GM19240 (cell line): ENCODE measurements at regions not wholly inside any gene's neighbourhood (a gene's known extent, or its start where the extent isn't known, plus 50 kb on each side); places are given as distances from the start of the nearest gene placed in this dataset.

Source experiments
- DNase-seq: peaks from one replicate; pipeline ENCODE4 v3.0.0; 2011; ENCODE audit warnings: low spot score; ENCODE audit not compliant: insufficient read length

DNA sequence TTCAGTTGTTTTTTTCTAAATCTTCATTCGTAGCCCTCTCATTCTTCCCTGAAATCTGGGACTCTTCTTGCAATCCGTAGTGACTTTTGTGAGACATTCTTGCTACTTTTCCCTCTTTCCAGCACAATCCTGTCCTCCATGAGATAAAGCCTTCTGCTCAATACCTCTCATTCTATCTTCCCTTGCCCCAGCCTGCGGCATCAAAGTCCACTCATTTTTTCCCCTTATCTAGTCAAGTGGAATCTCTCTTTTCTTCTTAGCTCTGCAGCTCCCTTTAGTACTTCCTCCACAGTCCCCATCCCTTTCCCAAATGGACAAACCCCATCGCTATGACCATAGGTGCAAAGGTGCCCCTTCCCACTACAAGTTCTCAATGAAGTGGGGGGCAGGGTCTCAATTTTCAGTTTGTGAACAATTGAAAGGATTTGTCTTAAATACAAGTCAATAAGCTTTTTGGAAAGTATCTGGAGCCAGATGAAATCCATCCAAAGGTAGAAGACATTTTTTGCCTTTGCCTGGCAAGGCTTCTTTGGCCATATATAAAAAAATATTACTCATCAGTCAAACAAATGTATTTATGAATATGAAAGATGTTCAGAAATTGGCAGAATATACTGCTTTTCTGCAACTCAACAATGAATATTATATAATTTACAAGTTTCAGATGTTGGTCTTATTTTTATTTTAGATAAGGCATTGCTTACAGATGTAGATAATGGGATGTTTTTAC, 179.4 kb downstream of the SNAPC1 start:
- DNase-seq: no peak

DNA sequence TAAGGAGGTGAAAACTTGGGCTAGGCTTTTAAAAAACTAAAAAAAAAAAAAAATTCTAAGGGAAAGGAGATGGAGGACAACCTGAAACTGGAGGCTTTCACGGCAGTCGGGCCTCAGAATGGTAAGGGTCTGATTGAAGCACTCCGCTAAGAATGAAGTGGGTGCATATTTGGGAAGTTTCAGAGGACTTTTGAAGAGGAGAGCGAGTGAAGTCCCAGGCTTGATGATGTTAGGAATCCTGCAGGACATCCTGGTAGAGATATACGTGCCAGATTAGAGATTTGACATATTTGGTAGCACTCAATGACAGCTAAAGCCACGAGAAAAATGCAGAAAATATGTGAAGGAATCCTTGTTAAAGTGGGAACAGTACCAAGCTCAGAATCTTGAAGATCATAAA, 186.2 kb downstream of the SNAPC1 start:
- no peak for DNase-seq

- no peak for DNase-seq
Observed at GRCh38 chr14:61950340-61950739, 188.1 kb downstream of the SNAPC1 start.

- DNase-seq: no peak
Observed at GRCh38 chr14:61953602-61954001, 191.4 kb downstream of the SNAPC1 start.

GRCh38 chr14:61954306-61954705, 192.1 kb downstream of the SNAPC1 start:
- DNase-seq: no peak

DNA sequence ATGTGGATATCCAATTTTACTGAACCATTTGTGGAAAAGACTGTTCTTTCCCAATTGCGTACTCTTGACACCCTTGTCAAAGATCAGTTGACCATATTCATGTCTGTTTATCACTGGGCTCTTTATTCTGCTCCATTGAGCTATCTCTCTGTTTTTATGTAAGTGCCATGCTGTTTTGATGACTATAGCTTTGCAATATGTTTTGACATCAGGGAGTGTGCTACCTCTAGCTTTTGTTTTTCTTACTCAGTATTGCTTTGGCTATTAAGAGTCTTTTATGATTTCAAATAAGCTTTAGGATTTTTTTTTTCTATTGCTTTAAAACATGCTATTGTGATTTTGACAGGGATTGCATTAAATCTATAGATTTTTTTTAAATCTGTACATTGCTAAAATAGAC, 194.3 kb downstream of the SNAPC1 start:
- DNase-seq: no peak

DNA sequence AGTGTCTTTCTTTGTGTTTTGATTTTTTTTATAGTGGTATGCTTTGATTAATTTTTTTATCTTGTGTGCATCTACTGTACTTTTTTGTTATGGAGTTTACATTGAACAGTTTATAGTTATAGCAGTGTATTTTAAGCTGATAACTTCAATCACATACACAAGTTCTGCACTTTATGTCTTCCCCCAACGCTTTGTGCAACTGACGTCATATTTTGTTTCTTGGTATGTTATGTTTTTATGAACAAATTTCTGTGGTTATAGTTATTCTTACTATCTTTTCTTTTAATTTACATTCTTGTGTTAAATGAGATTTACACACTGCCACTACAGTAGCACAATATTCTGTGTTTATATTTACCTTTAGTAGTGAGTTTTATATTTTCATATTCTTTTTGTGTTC, 197.1 kb downstream of the SNAPC1 start:
- no peak for DNase-seq

- DNase-seq: no peak
Observed at GRCh38 chr14:61961369-61961768, 199.1 kb downstream of the SNAPC1 start.

DNA sequence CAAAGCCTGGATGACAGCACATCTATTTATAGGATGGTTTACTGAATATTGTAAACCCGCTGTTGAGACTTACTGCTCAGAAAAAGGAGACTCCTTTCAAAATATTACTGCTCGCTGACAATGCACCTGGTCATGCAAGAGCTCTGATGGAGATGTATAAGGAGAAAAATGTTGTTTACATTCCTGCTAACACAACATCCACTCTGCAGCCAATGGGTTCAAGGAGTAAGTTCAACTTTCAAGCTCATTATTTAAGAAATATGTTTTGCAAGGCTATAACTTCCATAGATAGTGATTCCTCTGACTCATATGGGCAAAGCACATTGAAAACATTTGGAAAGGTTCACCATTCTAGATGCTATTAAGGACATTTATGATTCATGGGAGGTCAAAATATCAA, 201.7 kb downstream of the SNAPC1 start:
- DNase-seq: no peak

- no peak for DNase-seq
Observed at GRCh38 chr14:61965030-61965745, 203.0 kb downstream of the SNAPC1 start.

DNA sequence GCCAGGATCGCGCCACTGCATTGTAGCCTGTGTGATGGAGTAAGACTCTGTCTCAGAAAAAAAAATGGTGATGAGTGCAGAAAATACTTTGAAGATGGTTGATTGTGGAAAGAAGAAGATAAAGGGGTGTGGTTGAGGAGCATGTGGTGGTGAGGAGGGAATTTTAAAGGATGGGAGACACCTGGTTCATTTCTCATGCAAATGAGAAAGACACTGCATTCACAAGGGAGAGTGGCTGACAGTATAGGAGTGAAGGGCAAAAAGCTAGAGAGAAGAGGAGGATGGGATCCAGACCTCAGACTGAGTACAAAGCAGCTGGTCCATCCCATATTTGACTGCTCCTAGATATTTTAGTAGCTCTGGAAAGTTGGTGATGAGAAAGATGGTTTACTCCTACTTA, 206.0 kb downstream of the SNAPC1 start:
- no peak for DNase-seq

DNA sequence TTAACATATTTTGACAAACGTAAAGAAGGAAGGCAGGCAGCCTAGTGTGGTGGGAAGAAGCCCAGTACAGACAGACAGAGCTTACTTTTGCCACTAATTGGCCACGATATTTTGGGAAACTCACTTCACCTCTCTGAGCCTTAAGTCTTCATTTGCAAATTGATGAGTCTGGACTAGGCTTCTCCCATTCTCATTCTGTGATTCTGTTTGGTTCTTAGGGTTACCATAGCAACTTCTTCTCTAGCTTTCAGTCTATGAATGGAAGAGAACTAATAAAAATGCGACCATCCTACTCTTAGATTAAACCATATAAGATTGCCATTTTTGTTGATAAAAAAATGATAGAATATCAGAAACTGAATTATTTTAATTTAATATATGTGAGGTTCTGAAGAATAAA, 210.5 kb downstream of the SNAPC1 start:
- no peak for DNase-seq

DNA sequence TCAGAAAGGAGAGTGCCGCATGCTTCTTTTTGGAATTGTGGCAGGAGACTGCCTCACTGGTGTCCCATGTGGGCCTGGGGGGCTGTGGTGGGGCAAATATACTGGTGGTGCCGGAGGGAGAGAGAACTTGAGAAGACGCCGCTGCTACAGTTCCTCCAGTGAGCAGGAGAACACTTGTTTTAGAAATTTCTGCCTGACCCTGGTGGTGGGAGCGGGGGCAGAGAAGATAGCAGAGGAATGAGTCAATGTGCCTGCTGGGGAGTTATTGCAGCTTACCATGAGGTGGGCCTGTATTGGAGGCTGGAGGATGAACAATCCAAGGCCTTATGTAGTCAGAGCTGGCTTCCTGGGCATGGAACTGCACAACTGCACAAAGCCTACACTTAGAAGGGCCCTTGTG, 211.8 kb downstream of the SNAPC1 start:
- DNase-seq: no peak

GRCh38 chr14:61977217-61977616, 215.0 kb downstream of the SNAPC1 start:
- no peak for DNase-seq

GRCh38 chr14:61988240-61988639, 226.0 kb downstream of the SNAPC1 start:
- DNase-seq: no peak

DNA sequence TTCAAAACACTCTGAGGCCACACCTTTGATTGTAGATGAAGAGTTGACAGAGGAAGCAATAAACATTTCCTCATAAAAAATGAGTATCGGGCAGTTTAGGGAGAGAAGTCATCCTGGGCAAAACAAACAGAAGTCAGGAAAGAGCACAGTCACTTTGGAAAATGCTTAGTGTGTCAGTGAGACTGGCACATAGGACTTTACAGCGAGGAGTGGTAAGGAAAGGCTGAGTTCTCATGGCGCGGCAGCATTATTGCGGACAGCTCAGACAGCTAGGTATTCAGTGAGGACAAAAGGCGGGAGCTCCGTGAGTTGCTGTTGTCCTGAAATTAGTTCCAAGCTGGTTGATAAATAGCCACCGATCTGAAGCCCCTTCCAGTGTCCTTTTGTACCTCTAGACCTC, 229.9 kb downstream of the SNAPC1 start:
- no peak for DNase-seq

DNA sequence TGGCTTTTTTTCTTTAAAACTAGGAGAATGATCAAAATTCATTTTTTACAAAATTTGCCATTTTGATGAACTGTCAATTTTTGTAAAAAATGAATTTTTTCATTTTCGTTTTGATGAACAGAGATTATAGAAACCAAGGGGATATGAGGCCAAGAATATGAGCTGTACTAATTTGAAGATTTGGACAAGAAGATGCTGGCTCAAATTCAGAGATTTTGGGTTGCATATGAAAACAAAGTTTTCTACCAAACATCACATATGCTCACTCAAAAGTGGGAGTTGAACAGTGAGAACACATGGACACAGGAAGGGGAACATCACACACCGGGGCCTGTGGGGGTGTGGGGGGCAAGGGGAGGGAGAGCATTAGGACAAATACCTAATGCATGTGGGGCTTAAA, 230.7 kb downstream of the SNAPC1 start:
- DNase-seq: no peak

DNA sequence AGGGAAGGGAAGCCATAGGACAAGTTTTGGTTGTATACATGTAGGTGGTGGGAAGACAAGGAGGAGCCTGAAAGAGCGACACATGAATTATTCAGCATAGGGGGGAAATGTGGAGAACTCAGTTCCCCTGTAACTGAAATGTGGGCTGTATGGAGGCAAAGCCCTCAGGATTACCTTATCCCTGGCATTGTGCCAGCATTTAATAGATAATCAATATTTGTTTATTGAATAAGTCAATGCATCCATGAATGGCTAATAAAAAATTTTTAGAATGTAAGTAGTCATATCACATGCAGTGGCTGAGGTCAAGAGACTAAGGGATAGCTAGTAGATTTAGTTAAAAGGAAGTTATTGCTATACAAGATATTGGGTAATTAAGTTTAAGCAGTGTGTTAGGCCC, 232.4 kb downstream of the SNAPC1 start:
- no peak for DNase-seq

DNA sequence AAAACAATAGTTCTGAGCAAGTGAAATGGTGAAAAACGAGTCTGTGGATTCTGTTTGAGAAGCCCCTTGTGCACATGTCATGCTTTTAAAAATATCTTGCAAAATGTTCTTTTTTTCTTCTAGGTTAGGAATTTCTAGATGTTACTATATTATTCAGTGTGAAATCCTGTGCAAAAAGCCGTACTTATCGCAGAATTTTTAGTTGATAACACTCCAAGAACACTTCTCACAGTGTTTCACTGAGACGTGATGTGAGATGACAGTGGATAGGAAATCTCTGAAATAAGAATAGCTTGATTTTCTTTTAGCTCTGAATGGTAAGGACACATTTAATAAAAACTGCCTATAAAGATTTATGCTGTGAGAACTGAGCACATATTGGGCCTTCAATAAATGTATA, 234.5 kb downstream of the SNAPC1 start:
- DNase-seq: no peak

GRCh38 chr14:61997161-61997560, 234.9 kb downstream of the SNAPC1 start:
- no peak for DNase-seq

GRCh38 chr14:62001963-62002362, 239.7 kb downstream of the SNAPC1 start:
- DNase-seq: no peak

DNA sequence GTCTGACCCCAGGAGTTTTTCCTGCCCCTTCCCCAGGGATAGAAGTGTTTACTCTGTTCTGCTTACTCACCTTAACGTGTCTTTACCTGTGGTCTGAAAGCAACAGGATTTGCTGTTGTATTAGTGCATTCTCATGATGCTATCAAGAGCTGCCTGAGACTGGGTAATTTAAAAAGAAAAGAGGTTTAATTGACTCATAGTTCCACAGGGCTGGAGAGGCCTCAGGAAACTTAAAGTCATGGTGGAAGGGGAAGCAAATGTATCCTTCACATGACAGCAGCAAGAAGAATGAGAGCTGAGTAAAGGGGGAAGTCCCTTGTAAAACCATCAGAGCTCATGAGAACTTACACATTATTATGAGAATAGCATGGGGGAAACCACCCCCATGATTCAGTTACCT, 240.4 kb downstream of the SNAPC1 start:
- no peak for DNase-seq

GRCh38 chr14:62003701-62004100, 241.5 kb downstream of the SNAPC1 start:
- DNase-seq: no peak
